ENCODE measurements at regions not wholly inside any gene's neighbourhood (a gene's known extent, or its start where the extent isn't known, plus 50 kb on each side); places are given as distances from the start of the nearest gene placed in this dataset.

DNA sequence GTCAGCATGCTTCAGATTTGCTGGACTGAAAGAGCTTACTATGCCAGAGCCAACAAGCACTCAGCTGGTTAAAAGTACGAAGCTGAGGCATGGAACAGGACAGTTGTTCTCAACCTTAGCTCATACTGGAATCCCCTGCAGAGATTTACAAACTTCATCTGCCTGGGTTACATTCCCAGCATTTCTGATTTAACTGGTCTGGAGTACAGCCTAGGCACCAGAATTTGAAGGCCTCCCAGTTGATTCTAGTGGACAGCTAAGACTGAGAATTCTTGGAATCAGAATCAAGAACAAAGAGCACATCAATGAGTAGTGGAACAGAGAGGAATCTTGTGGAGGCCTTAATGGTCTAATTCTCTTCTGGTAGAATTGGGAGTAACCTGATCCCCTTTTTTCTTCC lies 298.2 kb upstream of the NXPH2 start:
- no peak for DNase-seq (ENCODE audit: low read depth in 6 of 9, low spot score in 9 of 9)
- Histone ChIP-seq H3K36me3 (ENCODE audit: control insufficient read depth in 2 of 2, insufficient read depth in 2 of 2, low read length in 1 of 2) (no peaks in the 10 kb centered on the region), H3K27ac (ENCODE audit: low read depth in 1 of 2, low read length in 1 of 2) (no peak overlapping the region), H3K4me3 (ENCODE audit: low read length in 2 of 2) (no peak overlapping the region), H3K27me3 (ENCODE audit: control insufficient read depth in 2 of 2, insufficient read depth in 1 of 2, low read length in 1 of 2) (no peaks in the 10 kb centered on the region), H3K4me1 (ENCODE audit: control insufficient read depth in 2 of 2, insufficient read depth in 2 of 2, low read length in 2 of 2) (no peaks in the 10 kb centered on the region), H3K9me3 (ENCODE audit: control insufficient read depth in 2 of 2, insufficient read depth in 1 of 2, low read length in 1 of 2) (no peaks in the 10 kb centered on the region)
- WGBS, result 0% methylated on average over 1 of the region's 1 CpG

DNA sequence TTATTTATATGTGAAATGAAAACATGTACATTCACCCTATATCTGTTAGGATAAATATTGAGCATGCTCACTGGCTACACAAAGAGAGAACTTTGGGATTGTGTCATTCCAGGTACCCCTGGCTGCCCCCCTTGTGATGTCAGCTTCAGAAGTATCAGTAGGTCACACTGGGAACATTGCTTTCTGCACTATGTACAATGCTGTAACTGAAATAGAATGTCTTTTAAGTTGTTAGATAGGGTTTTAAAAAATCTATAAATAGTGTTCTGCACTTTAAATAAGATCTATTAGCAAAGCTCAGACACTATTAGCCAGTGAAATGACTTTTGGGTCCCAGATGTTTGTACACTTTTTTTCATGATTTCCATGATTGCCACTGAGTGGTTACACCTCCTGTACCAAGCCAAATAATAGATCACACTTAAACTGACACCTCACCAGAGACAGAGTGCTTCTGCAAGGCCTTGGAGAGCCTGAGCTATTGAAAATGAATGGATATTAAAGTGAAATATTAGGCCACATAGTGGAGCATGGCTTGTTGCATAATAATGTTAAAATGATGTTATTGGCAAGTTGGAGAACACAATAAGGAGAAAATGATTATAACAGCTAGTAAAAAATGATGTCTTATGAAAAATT lies 297.0 kb upstream of the NXPH2 start:
- no peaks in the 10 kb centered on the region for H3K36me3 ChIP-seq (ENCODE audit: control insufficient read depth in 2 of 2, insufficient read depth in 2 of 2, low read length in 1 of 2)
- no peaks in the 10 kb centered on the region for H3K4me1 ChIP-seq (ENCODE audit: control insufficient read depth in 2 of 2, insufficient read depth in 2 of 2, low read length in 2 of 2)
- H3K9me3 ChIP-seq (ENCODE audit: control insufficient read depth in 2 of 2, insufficient read depth in 1 of 2, low read length in 1 of 2), result no peaks in the 10 kb centered on the region
- no peaks in the 10 kb centered on the region for H3K27me3 ChIP-seq (ENCODE audit: control insufficient read depth in 2 of 2, insufficient read depth in 1 of 2, low read length in 1 of 2)
- H3K4me3 ChIP-seq (ENCODE audit: low read length in 2 of 2), result no peak overlapping the region
- no peak overlapping the region for H3K27ac ChIP-seq (ENCODE audit: low read depth in 1 of 2, low read length in 1 of 2)
- DNase-seq (ENCODE audit: low read depth in 6 of 9, low spot score in 9 of 9), result no peak

DNA sequence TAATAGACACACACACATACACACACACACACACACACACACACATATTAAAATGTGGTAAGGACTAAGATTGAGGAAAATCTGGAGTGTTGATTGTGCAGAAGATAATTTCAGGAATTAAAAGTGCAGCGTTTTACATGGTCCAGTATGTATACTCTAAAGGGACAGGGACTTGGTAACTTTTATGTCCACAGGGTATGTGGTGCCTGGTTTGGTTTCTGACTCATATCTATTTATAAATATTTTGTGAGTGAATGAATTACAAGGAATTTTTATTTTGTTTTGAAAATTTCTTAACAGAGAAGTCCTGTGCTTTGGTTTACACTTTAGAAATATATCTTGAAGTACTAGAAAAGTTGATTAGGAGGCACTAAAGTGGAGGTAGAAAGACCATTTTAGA lies 287.7 kb upstream of the NXPH2 start:
- DNase-seq (ENCODE audit: low read depth in 6 of 9, low spot score in 9 of 9), result no peak
- 99% methylated on average over 1 of the region's 1 CpG for WGBS
- no peaks in the 10 kb centered on the region for H3K27me3 ChIP-seq (ENCODE audit: control insufficient read depth in 2 of 2, insufficient read depth in 1 of 2, low read length in 1 of 2)

DNA sequence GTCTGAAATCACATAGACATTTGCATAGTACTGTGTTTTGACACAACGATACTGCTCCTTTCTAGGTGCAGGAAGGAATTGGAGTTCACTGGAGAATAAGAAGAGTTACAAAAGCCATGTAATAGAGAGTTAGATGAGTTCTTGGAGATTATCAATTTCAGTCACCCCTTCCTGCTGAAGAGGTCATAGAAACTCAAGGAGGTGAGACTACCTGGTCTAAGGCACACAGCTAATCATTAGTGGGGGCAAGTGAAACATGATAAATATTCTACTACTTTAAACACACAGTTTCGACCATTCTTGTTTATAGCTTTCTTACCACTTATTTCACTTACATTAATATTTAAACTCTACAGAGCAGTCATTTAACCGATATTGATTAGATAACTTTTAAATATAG lies 286.9 kb upstream of the NXPH2 start:
- Histone ChIP-seq H3K36me3 (ENCODE audit: control insufficient read depth in 2 of 2, insufficient read depth in 2 of 2, low read length in 1 of 2) (no peaks in the 10 kb centered on the region), H3K27ac (ENCODE audit: low read depth in 1 of 2, low read length in 1 of 2) (no peak overlapping the region), H3K27me3 (ENCODE audit: control insufficient read depth in 2 of 2, insufficient read depth in 1 of 2, low read length in 1 of 2) (no peaks in the 10 kb centered on the region), H3K9me3 (ENCODE audit: control insufficient read depth in 2 of 2, insufficient read depth in 1 of 2, low read length in 1 of 2) (no peaks in the 10 kb centered on the region), H3K4me3 (ENCODE audit: low read length in 2 of 2) (no peak overlapping the region), H3K4me1 (ENCODE audit: control insufficient read depth in 2 of 2, insufficient read depth in 2 of 2, low read length in 2 of 2) (no peaks in the 10 kb centered on the region)
- no peak for DNase-seq (ENCODE audit: low read depth in 6 of 9, low spot score in 9 of 9)
- WGBS, result 89% methylated on average over 3 of the region's 3 CpGs

More for the DNA sequence above, 287.7 kb upstream of the NXPH2 start:
- Histone ChIP-seq H3K36me3 (ENCODE audit: control insufficient read depth in 2 of 2, insufficient read depth in 2 of 2, low read length in 1 of 2) (no peaks in the 10 kb centered on the region), H3K27ac (ENCODE audit: low read depth in 1 of 2, low read length in 1 of 2) (no peak overlapping the region), H3K4me3 (ENCODE audit: low read length in 2 of 2) (no peak overlapping the region), H3K9me3 (ENCODE audit: control insufficient read depth in 2 of 2, insufficient read depth in 1 of 2, low read length in 1 of 2) (no peaks in the 10 kb centered on the region), H3K4me1 (ENCODE audit: control insufficient read depth in 2 of 2, insufficient read depth in 2 of 2, low read length in 2 of 2) (no peaks in the 10 kb centered on the region)

DNA sequence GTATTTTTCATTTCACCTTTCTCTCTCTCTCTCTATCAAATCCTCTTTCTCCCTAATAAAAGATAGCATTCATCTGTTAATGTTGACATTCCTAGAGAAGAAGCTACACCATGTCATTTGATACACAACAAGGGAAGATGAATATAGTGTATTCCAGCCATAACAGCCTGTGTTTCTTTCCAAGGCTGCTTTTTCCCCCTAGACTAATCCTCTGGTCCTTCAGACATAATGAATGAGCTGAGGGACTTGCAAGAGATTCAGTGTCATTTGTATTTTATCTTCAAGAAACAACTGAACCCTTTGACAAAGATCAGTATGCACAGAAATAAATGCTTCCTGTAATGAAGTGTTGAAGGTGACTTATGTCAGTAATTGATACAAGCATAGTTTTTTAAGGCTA lies 284.0 kb upstream of the NXPH2 start:
- Histone ChIP-seq H3K36me3 (ENCODE audit: control insufficient read depth in 2 of 2, insufficient read depth in 2 of 2, low read length in 1 of 2) (no peaks in the 10 kb centered on the region), H3K27ac (ENCODE audit: low read depth in 1 of 2, low read length in 1 of 2) (no peak overlapping the region), H3K4me1 (ENCODE audit: control insufficient read depth in 2 of 2, insufficient read depth in 2 of 2, low read length in 2 of 2) (no peaks in the 10 kb centered on the region), H3K27me3 (ENCODE audit: control insufficient read depth in 2 of 2, insufficient read depth in 1 of 2, low read length in 1 of 2) (no peaks in the 10 kb centered on the region), H3K4me3 (ENCODE audit: low read length in 2 of 2) (no peak overlapping the region), H3K9me3 (ENCODE audit: control insufficient read depth in 2 of 2, insufficient read depth in 1 of 2, low read length in 1 of 2) (no peaks in the 10 kb centered on the region)
- DNase-seq (ENCODE audit: low read depth in 6 of 9, low spot score in 9 of 9), result no peak

DNA sequence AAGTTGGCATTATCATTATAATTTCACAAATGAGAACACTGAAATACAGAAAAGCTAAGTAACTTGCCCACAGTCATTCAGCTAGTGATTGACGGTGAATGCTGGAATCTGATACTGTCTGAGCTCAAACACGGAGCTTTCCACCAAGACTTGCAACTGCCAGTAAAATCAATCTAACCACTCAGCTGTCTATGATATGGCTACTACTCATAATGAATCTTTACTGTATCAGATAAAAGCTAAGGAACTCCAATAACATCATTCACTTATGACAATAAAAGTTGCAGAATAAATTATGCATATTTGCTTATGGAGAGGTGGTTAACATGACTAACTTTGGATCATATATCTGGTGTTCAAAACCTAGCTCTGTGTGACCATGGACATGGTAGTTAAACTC lies 279.4 kb upstream of the NXPH2 start:
- no peak for DNase-seq (ENCODE audit: low read depth in 6 of 9, low spot score in 9 of 9)
- 84% methylated on average over 2 of the region's 2 CpGs for WGBS

DNA sequence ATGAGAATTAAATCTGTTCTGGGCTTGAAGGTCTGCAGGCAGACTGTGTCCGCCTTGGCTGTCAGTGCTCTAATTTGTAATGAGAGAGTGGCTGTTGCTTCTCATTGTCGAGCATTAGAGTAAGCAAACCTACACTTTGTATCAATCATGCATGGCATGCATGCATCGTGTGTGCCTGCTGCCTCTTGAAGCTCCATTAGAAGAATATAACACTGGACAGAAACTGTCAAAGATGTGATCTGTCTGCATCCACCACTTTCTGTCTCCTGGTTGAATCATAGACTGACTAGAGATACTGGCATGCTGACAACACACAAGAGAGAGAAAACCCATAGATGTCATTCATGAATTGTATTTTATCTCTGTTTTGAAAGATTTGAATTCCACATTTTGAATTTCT lies 275.0 kb upstream of the NXPH2 start:
- Histone ChIP-seq H3K27ac (ENCODE audit: low read depth in 1 of 2, low read length in 1 of 2) (no peak overlapping the region), H3K36me3 (ENCODE audit: control insufficient read depth in 2 of 2, insufficient read depth in 2 of 2, low read length in 1 of 2) (no peaks in the 10 kb centered on the region), H3K4me3 (ENCODE audit: low read length in 2 of 2) (no peak overlapping the region), H3K9me3 (ENCODE audit: control insufficient read depth in 2 of 2, insufficient read depth in 1 of 2, low read length in 1 of 2) (no peaks in the 10 kb centered on the region), H3K4me1 (ENCODE audit: control insufficient read depth in 2 of 2, insufficient read depth in 2 of 2, low read length in 2 of 2) (no peaks in the 10 kb centered on the region), H3K27me3 (ENCODE audit: control insufficient read depth in 2 of 2, insufficient read depth in 1 of 2, low read length in 1 of 2) (no peaks in the 10 kb centered on the region)
- WGBS, result 77% methylated on average over 3 of the region's 3 CpGs
- DNase-seq (ENCODE audit: low read depth in 6 of 9, low spot score in 9 of 9), result no peak

More for the DNA sequence above, 279.4 kb upstream of the NXPH2 start:
- no peaks in the 10 kb centered on the region for H3K4me1 ChIP-seq (ENCODE audit: control insufficient read depth in 2 of 2, insufficient read depth in 2 of 2, low read length in 2 of 2)
- H3K4me3 ChIP-seq (ENCODE audit: low read length in 2 of 2), result no peak overlapping the region
- no peaks in the 10 kb centered on the region for H3K27me3 ChIP-seq (ENCODE audit: control insufficient read depth in 2 of 2, insufficient read depth in 1 of 2, low read length in 1 of 2)
- no peak overlapping the region for H3K27ac ChIP-seq (ENCODE audit: low read depth in 1 of 2, low read length in 1 of 2)
- H3K36me3 ChIP-seq (ENCODE audit: control insufficient read depth in 2 of 2, insufficient read depth in 2 of 2, low read length in 1 of 2), result no peaks in the 10 kb centered on the region
- H3K9me3 ChIP-seq (ENCODE audit: control insufficient read depth in 2 of 2, insufficient read depth in 1 of 2, low read length in 1 of 2), result no peaks in the 10 kb centered on the region

DNA sequence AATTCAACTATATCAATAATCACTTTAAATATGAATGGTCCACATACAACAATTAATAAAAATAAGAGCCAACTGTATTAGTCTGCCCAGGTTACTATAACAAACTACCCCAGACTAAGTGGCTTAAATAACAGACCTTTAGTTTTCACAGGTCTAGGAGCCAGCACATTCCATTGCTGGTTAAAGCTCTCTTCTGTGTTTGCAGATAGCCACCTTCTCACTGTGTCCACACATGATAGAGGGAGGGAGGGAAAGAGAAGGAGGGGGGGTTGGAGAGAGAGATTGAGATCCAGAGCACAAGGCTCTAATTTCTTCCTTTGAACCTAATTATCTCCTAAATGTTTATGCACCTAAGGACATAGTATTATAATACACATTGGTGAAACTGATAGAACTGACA lies 267.8 kb upstream of the NXPH2 start:
- Histone ChIP-seq H3K27me3 (ENCODE audit: control insufficient read depth in 2 of 2, insufficient read depth in 1 of 2, low read length in 1 of 2) (no peaks in the 10 kb centered on the region), H3K36me3 (ENCODE audit: control insufficient read depth in 2 of 2, insufficient read depth in 2 of 2, low read length in 1 of 2) (no peaks in the 10 kb centered on the region), H3K4me1 (ENCODE audit: control insufficient read depth in 2 of 2, insufficient read depth in 2 of 2, low read length in 2 of 2) (no peaks in the 10 kb centered on the region), H3K4me3 (ENCODE audit: low read length in 2 of 2) (no peak overlapping the region), H3K27ac (ENCODE audit: low read depth in 1 of 2, low read length in 1 of 2) (no peak overlapping the region), H3K9me3 (ENCODE audit: control insufficient read depth in 2 of 2, insufficient read depth in 1 of 2, low read length in 1 of 2) (no peaks in the 10 kb centered on the region)
- no peak for DNase-seq (ENCODE audit: low read depth in 6 of 9, low spot score in 9 of 9)

DNA sequence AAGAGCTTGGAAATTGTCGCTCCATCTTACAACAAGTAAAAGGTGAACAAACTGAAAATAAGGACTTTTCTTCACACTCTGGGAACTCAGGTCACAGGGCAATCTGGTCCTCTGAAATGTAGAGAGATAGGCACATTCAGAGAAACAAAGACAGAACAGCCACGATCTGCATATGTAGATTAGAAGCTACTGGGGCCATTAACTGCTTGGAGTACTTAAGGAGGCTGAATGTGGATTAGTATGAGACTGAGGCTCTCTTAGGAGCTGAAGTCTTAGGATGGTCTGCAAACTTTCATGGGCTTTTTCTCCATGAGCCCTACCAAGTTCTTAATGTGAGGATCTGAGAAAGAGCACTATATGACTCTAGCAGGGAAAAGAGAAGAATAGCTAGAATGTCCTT lies 265.3 kb upstream of the NXPH2 start:
- no peaks in the 10 kb centered on the region for H3K9me3 ChIP-seq (ENCODE audit: control insufficient read depth in 2 of 2, insufficient read depth in 1 of 2, low read length in 1 of 2)
- H3K27ac ChIP-seq (ENCODE audit: low read depth in 1 of 2, low read length in 1 of 2), result no peak overlapping the region
- no peaks in the 10 kb centered on the region for H3K36me3 ChIP-seq (ENCODE audit: control insufficient read depth in 2 of 2, insufficient read depth in 2 of 2, low read length in 1 of 2)
- H3K4me1 ChIP-seq (ENCODE audit: control insufficient read depth in 2 of 2, insufficient read depth in 2 of 2, low read length in 2 of 2), result no peaks in the 10 kb centered on the region
- 68% methylated on average over 2 of the region's 2 CpGs for WGBS
- DNase-seq (ENCODE audit: low read depth in 6 of 9, low spot score in 9 of 9), result no peak
- H3K27me3 ChIP-seq (ENCODE audit: control insufficient read depth in 2 of 2, insufficient read depth in 1 of 2, low read length in 1 of 2), result no peaks in the 10 kb centered on the region
- H3K4me3 ChIP-seq (ENCODE audit: low read length in 2 of 2), result no peak overlapping the region

DNA sequence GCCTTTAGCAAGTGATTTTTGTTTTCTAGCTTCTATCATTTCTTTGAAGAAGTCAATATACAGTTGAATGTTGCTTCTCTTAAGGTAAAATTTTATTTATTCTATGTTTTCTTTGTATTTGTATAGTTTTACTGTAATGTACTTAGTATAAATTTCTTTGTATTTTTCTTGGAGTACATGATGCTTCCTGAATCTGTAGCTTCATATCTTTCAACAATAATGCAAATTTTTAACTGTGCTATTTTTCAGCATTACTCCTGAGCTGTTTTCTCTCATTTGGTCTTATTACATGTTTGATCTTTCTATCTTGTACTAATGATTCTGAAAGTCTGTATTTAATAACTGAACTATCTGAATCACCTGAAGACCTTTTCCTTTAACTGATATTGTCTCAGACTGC lies 253.9 kb upstream of the NXPH2 start:
- no peaks in the 10 kb centered on the region for H3K4me1 ChIP-seq (ENCODE audit: control insufficient read depth in 2 of 2, insufficient read depth in 2 of 2, low read length in 2 of 2)
- no peaks in the 10 kb centered on the region for H3K36me3 ChIP-seq (ENCODE audit: control insufficient read depth in 2 of 2, insufficient read depth in 2 of 2, low read length in 1 of 2)
- H3K9me3 ChIP-seq (ENCODE audit: control insufficient read depth in 2 of 2, insufficient read depth in 1 of 2, low read length in 1 of 2), result no peaks in the 10 kb centered on the region
- H3K27me3 ChIP-seq (ENCODE audit: control insufficient read depth in 2 of 2, insufficient read depth in 1 of 2, low read length in 1 of 2), result no peaks in the 10 kb centered on the region
- no peak for DNase-seq (ENCODE audit: low read depth in 6 of 9, low spot score in 9 of 9)
- no peak overlapping the region for H3K27ac ChIP-seq (ENCODE audit: low read depth in 1 of 2, low read length in 1 of 2)
- no peak overlapping the region for H3K4me3 ChIP-seq (ENCODE audit: low read length in 2 of 2)

Data from thymus (tissue), 11 donors.